ENCODE measurements at regions not wholly inside any gene's neighbourhood (a gene's known extent, or its start where the extent isn't known, plus 50 kb on each side); places are given as distances from the start of the nearest gene placed in this dataset.

GRCh38 chr3:161657786-161658185 lies 161.2 kb downstream of the OTOL1 start:
- no peak for DNase-seq (ENCODE audit: low read depth, low spot score)
- H3K36me3 ChIP-seq (ENCODE audit: control insufficient read depth in 2 of 2, insufficient read depth in 2 of 2, low read length in 1 of 2): no peaks in the 10 kb centered on the region
- no peaks in the 10 kb centered on the region for H4K20me1 ChIP-seq (ENCODE audit: control insufficient read depth, insufficient read depth)
- TF ChIP-seq E2F4 (IDR thresholded peaks at IDR 0.05; ENCODE audit: low read depth, low read length) (no peak), USF1 (IDR thresholded peaks at IDR 0.05; ENCODE audit: borderline replicate concordance, extremely low read length, insufficient read depth, low read depth, low read length) (no peak), RELA (IDR thresholded peaks at IDR 0.05; ENCODE audit: borderline replicate concordance, partially characterized antibody) (no peak), MYC (IDR thresholded peaks at IDR 0.05; ENCODE audit: insufficient read depth, insufficient read length, insufficient replicate concordance, low read length, severe bottlenecking) (no peak), ELK1 (IDR thresholded peaks at IDR 0.05; ENCODE audit: low read depth, low read length) (no peak), NR2F1 (conservative IDR thresholded peaks at IDR 0.05) (no peak), ZBTB4 (CRISPR knock-in tag; IDR thresholded peaks at IDR 0.05) (no peak), JUNB (IDR thresholded peaks at IDR 0.05) (no peak), SPI1 (IDR thresholded peaks at IDR 0.05; ENCODE audit: borderline replicate concordance, insufficient read depth, low read depth, low read length) (no peak), RAD51 (IDR thresholded peaks at IDR 0.05) (no peak), TBL1XR1 (IDR thresholded peaks at IDR 0.05; ENCODE audit: low read depth, low read length) (no peak), CHD1 (IDR thresholded peaks at IDR 0.05; ENCODE audit: low read depth, low read length) (no peak), MYB (IDR thresholded peaks at IDR 0.05; ENCODE audit: borderline replicate concordance, low read depth, low read length) (no peak), DPF2 (IDR thresholded peaks at IDR 0.05) (no peak), E4F1 (IDR thresholded peaks at IDR 0.05; ENCODE audit: borderline replicate concordance, partially characterized antibody) (no peak), CHD4 (IDR thresholded peaks at IDR 0.05) (no peak)
- no peaks in the 10 kb centered on the region for H3K27me3 ChIP-seq (replicated peaks in 1 of 2; ENCODE audit: control insufficient read depth in 2 of 2, insufficient read depth in 2 of 2, low read length in 1 of 2)
- CTCF ChIA-PET: no interaction called here
- no peaks in the 10 kb centered on the region for H3K4me1 ChIP-seq (ENCODE audit: control insufficient read depth, insufficient read depth, low read length)
- H3K4me3 ChIP-seq: no peak overlapping the region
- no peak overlapping the region for H2AFZ ChIP-seq (ENCODE audit: control insufficient read depth, low read depth, low read length)
- RAD21 ChIA-PET (ENCODE audit: unreplicated experiment): no interaction called here
- FAIRE-seq: no peak
- in situ Hi-C loops (cut with MboI) (no loop called here), intact Hi-C loops (cut with micrococcal nuclease; ENCODE audit: unreplicated experiment) (no loop called here)
- WGBS (ENCODE audit: insufficient coverage, insufficient replicate concordance, low lambda C conversion rate, missing lambda C conversion rate): 0% methylated on average over 1 of the region's 1 CpG
- BruUV-seq (replicated peaks): no TSS peak
- SMC1A ChIA-PET (ENCODE audit: uncharacterized antibody, unreplicated experiment): no interaction called here
- POLR2A ChIA-PET: no interaction called here
- H3K9ac ChIP-seq (ENCODE audit: control insufficient read depth, insufficient read depth, low read length): no peak overlapping the region
- no peaks in the 10 kb centered on the region for H3K9me3 ChIP-seq (replicated peaks; ENCODE audit: control insufficient read depth, insufficient read depth, low read length)
- H3K79me2 ChIP-seq (ENCODE audit: control insufficient read depth, insufficient read depth, low read length): no peaks in the 10 kb centered on the region
- ATAC-seq: no peak
- no peak overlapping the region for H3K27ac ChIP-seq (ENCODE audit: control insufficient read depth, insufficient read depth)
- no peak overlapping the region for H3K4me2 ChIP-seq (ENCODE audit: control insufficient read depth, insufficient read depth)
